ENCODE measurements at regions not wholly inside any gene's neighbourhood (a gene's known extent, or its start where the extent isn't known, plus 50 kb on each side); places are given as distances from the start of the nearest gene placed in this dataset.

- Histone ChIP-seq H3K27me3 (ENCODE audit: control insufficient read depth, insufficient read depth, low read length) (no peaks in the 10 kb centered on the region), H3K36me3 (ENCODE audit: control insufficient read depth, insufficient read depth, low read length) (no peaks in the 10 kb centered on the region), H3K4me3 (ENCODE audit: low read depth, low read length) (no peak overlapping the region)
- POLR2A ChIA-PET, result no interaction called here
- TF ChIP-seq CTCF (IDR thresholded peaks at IDR 0.05; ENCODE audit: insufficient read depth, low read depth, low read length), result no peak
- CTCF ChIA-PET, result interaction anchor here (0.5 kb wide), 1 partner anchor 1473 kb away, joined by 3 read pairs; no protein-coding TSS in a partner anchor
- DNase-seq (ENCODE audit: low read depth), result no peak
Observed at GRCh38 chr6:80566361-80566760, 459.9 kb downstream of the BCKDHB start.

GRCh38 chr6:80553071-80553740 is 446.7 kb downstream of the BCKDHB start:
- Histone ChIP-seq H3K4me3 (ENCODE audit: low read depth, low read length) (no peak overlapping the region), H3K36me3 (ENCODE audit: control insufficient read depth, insufficient read depth, low read length) (no peaks in the 10 kb centered on the region), H3K27me3 (ENCODE audit: control insufficient read depth, insufficient read depth, low read length) (no peaks in the 10 kb centered on the region)
- DNase-seq (ENCODE audit: low read depth), result no peak
- POLR2A ChIA-PET, result no interaction called here
- TF ChIP-seq CTCF (IDR thresholded peaks at IDR 0.05; ENCODE audit: insufficient read depth, low read depth, low read length), result no peak
- CTCF ChIA-PET, result interaction anchor here (2.1 kb wide), 1 partner anchor 10 kb away, joined by 6 read pairs; no protein-coding TSS in a partner anchor

GRCh38 chr6:80550748-80551147 is 444.3 kb downstream of the BCKDHB start:
- POLR2A ChIA-PET, result no interaction called here
- no peaks in the 10 kb centered on the region for H3K27me3 ChIP-seq (ENCODE audit: control insufficient read depth, insufficient read depth, low read length)
- no peak overlapping the region for H3K4me3 ChIP-seq (ENCODE audit: low read depth, low read length)
- H3K36me3 ChIP-seq (ENCODE audit: control insufficient read depth, insufficient read depth, low read length), result no peaks in the 10 kb centered on the region
- TF ChIP-seq CTCF (IDR thresholded peaks at IDR 0.05; ENCODE audit: insufficient read depth, low read depth, low read length), result no peak
- DNase-seq (ENCODE audit: low read depth), result no peak
- CTCF ChIA-PET, result no interaction called here

GRCh38 chr6:80550281-80550680 is 443.8 kb downstream of the BCKDHB start:
- no peaks in the 10 kb centered on the region for H3K27me3 ChIP-seq (ENCODE audit: control insufficient read depth, insufficient read depth, low read length)
- H3K4me3 ChIP-seq (ENCODE audit: low read depth, low read length), result no peak overlapping the region
- H3K36me3 ChIP-seq (ENCODE audit: control insufficient read depth, insufficient read depth, low read length), result no peaks in the 10 kb centered on the region
- POLR2A ChIA-PET, result no interaction called here
- CTCF ChIA-PET, result no interaction called here
- TF ChIP-seq CTCF (IDR thresholded peaks at IDR 0.05; ENCODE audit: insufficient read depth, low read depth, low read length), result no peak
- no peak for DNase-seq (ENCODE audit: low read depth)

GRCh38 chr6:80548532-80548931 is 442.1 kb downstream of the BCKDHB start:
- Histone ChIP-seq H3K36me3 (ENCODE audit: control insufficient read depth, insufficient read depth, low read length) (no peaks in the 10 kb centered on the region), H3K27me3 (ENCODE audit: control insufficient read depth, insufficient read depth, low read length) (no peaks in the 10 kb centered on the region), H3K4me3 (ENCODE audit: low read depth, low read length) (no peak overlapping the region)
- DNase-seq (ENCODE audit: low read depth), result no peak
- POLR2A ChIA-PET, result no interaction called here
- TF ChIP-seq CTCF (IDR thresholded peaks at IDR 0.05; ENCODE audit: insufficient read depth, low read depth, low read length), result no peak
- CTCF ChIA-PET, result no interaction called here
